Type B pancreatic cell (in vitro differentiated cells): ENCODE measurements at regions not wholly inside any gene's neighbourhood (a gene's known extent, or its start where the extent isn't known, plus 50 kb on each side); places are given as distances from the start of the nearest gene placed in this dataset.
A peak's percentile ranks its signal among the peaks of the same experiment; 100 is the strongest.

ENCODE experiments used
- DNase-seq: peaks from one replicate; pipeline ENCODE4 v3.0.0; 2021; ENCODE audit warnings: mixed read lengths; ENCODE audit not compliant: unreplicated experiment; ENCODE audit errors: extremely low spot score
- H3K27ac Mint-ChIP-seq: 2 replicates; pipeline ENCODE4 v1.8.0; 2021; ENCODE audit warnings: mild to moderate bottlenecking, mixed read lengths
- H3K27me3 Mint-ChIP-seq: 2 replicates; pipeline ENCODE4 v1.8.0; 2021; ENCODE audit warnings: mixed read lengths
- H3K36me3 Mint-ChIP-seq: 2 replicates; pipeline ENCODE4 v1.8.0; 2021; ENCODE audit warnings: mixed read lengths
- H3K4me1 Mint-ChIP-seq: one replicate; pipeline ENCODE4 v1.8.0; 2021; ENCODE audit warnings: mixed read lengths; ENCODE audit not compliant: unreplicated experiment
- H3K4me3 Mint-ChIP-seq: 2 replicates; pipeline ENCODE4 v1.8.0; 2021; ENCODE audit warnings: mild to moderate bottlenecking, mixed read lengths
- H3K9me3 Mint-ChIP-seq: 2 replicates; pipeline ENCODE4 v1.8.0; 2021; ENCODE audit warnings: mixed read lengths
- CTCF ChIP-seq: fragments of 200-600 bp; sonication (generic); conservative IDR thresholded peaks from 2 replicates; pipeline ENCODE4 v1.5.0; 2021; ENCODE audit warnings: antibody characterized with exemption, mild to moderate bottlenecking

- no peaks in the 10 kb centered on the region for H3K27me3 Mint-ChIP-seq
- no peak for TF ChIP-seq CTCF
- no peak for DNase-seq
- H3K9me3 Mint-ChIP-seq, result no peaks in the 10 kb centered on the region
- no peak overlapping the region for H3K27ac Mint-ChIP-seq
- H3K4me3 Mint-ChIP-seq, result no peak overlapping the region
- no peaks in the 10 kb centered on the region for H3K36me3 Mint-ChIP-seq
- no peaks in the 10 kb centered on the region for H3K4me1 Mint-ChIP-seq
These were observed 2455.2 kb downstream of the PCDH9 start for GRCh38 chr13:64774915-64775314.

- Mint-ChIP-seq H3K4me1 (no peaks in the 10 kb centered on the region), H3K9me3 (peaks cover under 1% of the 10 kb centered on the region), H3K27ac (no peak overlapping the region), H3K27me3 (no peaks in the 10 kb centered on the region), H3K36me3 (no peaks in the 10 kb centered on the region), H3K4me3 (no peak overlapping the region)
- no peak for DNase-seq
- TF ChIP-seq CTCF, result no peak
These were observed 2459.4 kb downstream of the PCDH9 start for GRCh38 chr13:64770743-64771142.

- Mint-ChIP-seq H3K27me3 (no peaks in the 10 kb centered on the region), H3K9me3 (peaks cover 14% of the 10 kb centered on the region), H3K4me3 (no peak overlapping the region), H3K36me3 (no peaks in the 10 kb centered on the region), H3K27ac (no peak overlapping the region), H3K4me1 (no peaks in the 10 kb centered on the region)
- DNase-seq, result no peak
- no peak for TF ChIP-seq CTCF
These were observed 2463.1 kb downstream of the PCDH9 start for GRCh38 chr13:64767054-64767453.

- Mint-ChIP-seq H3K4me1 (no peaks in the 10 kb centered on the region), H3K4me3 (no peak overlapping the region), H3K27ac (no peak overlapping the region), H3K9me3 (peaks cover 14% of the 10 kb centered on the region), H3K27me3 (no peaks in the 10 kb centered on the region), H3K36me3 (no peaks in the 10 kb centered on the region)
- DNase-seq, result no peak
- no peak for TF ChIP-seq CTCF
These were observed 2464.5 kb downstream of the PCDH9 start for GRCh38 chr13:64765636-64766035.

GRCh38 chr13:64758521-64759244, 2471.5 kb downstream of the PCDH9 start:
- DNase-seq, result no peak
- H3K4me1 Mint-ChIP-seq, result peaks cover 6% of the 10 kb centered on the region
- no peaks in the 10 kb centered on the region for H3K27me3 Mint-ChIP-seq
- peak overlapping the region; percentile 23 for H3K4me3 Mint-ChIP-seq
- peaks cover 13% of the 10 kb centered on the region for H3K9me3 Mint-ChIP-seq
- TF ChIP-seq CTCF, result no peak
- no peaks in the 10 kb centered on the region for H3K36me3 Mint-ChIP-seq
- peak overlapping the region; percentile 27 for H3K27ac Mint-ChIP-seq

- H3K9me3 Mint-ChIP-seq, result peaks cover 9% of the 10 kb centered on the region
- H3K4me1 Mint-ChIP-seq, result peaks cover 6% of the 10 kb centered on the region
- no peak for TF ChIP-seq CTCF
- H3K27ac Mint-ChIP-seq, result no peak overlapping the region
- no peaks in the 10 kb centered on the region for H3K36me3 Mint-ChIP-seq
- no peak for DNase-seq
- no peak overlapping the region for H3K4me3 Mint-ChIP-seq
- no peaks in the 10 kb centered on the region for H3K27me3 Mint-ChIP-seq
These were observed 2473.5 kb downstream of the PCDH9 start for GRCh38 chr13:64756621-64757020.
